GM12878 (cell line): ENCODE measurements at regions not wholly inside any gene's neighbourhood (a gene's known extent, or its start where the extent isn't known, plus 50 kb on each side); places are given as distances from the start of the nearest gene placed in this dataset.

Experiments
- ATAC-seq: fragments of 200-7000 bp; cut with Tn5 transposase; 3 replicates; pipeline ENCODE4 v1.9.1; 2020; ENCODE audit warnings: mild to moderate bottlenecking, moderate library complexity
- BruUV-seq: library from RNA; stranded (reverse); fragments of 400-500 nt; replicated peaks from 2 replicates; lab custom pipeline; 2021; lab: Mats Ljungman, UMichigan
- CTCF ChIA-PET: fragments of 300-600 bp; sonication (Branson Sonifier 250); formaldehyde crosslinking; extraction: SDS; loops from one replicate; lab custom pipeline; 2021; ENCODE audit warnings: inconsistent platforms; lab: Yijun Ruan, JAX
- POLR2A ChIA-PET: fragments of 350-600 bp; formaldehyde crosslinking; extraction: SDS; loops from one replicate; lab custom pipeline; 2021; ENCODE audit warnings: inconsistent platforms; lab: Charles Lee
- RAD21 ChIA-PET: fragments of 300-600 bp; sonication (Branson Sonifier 250); formaldehyde crosslinking; loops from one replicate; lab custom pipeline; 2023; ENCODE audit warnings: antibody characterized with exemption; ENCODE audit not compliant: unreplicated experiment; lab: Charles Lee
- SMC1A ChIA-PET: fragments of 300-600 bp; sonication (Branson Sonifier 250); formaldehyde crosslinking; loops from one replicate; lab custom pipeline; 2023; ENCODE audit not compliant: unreplicated experiment, uncharacterized antibody; lab: Charles Lee
- DNase-seq: peaks from one replicate; pipeline ENCODE4 v3.0.0-alpha.2; 2011; ENCODE audit warnings: low read depth, low spot score
- FAIRE-seq: peaks from 3 replicates; lab custom pipeline; 2011; peaks lifted over from hg19 to GRCh38; lab: Jason Lieb, UNC
- H2AFZ ChIP-seq: 2 replicates; pipeline ENCODE4 v1.6.0; 2011; ENCODE audit warnings: low read depth, low read length, control low read depth; ENCODE audit not compliant: control insufficient read depth
- H3K27ac ChIP-seq: 2 replicates; pipeline ENCODE4 v1.5.1; 2011; ENCODE audit warnings: control low read depth; ENCODE audit not compliant: control insufficient read depth, insufficient read depth
- H3K27me3 ChIP-seq, 2 experiments: replicated peaks in 1 of 2; 2 replicates each; pipeline versions ENCODE4 v1.6.0 to v1.6.1; 2011; ENCODE audit warnings: low read length in 1 of 2; ENCODE audit not compliant: control insufficient read depth in 2 of 2, insufficient read depth in 2 of 2
- H3K36me3 ChIP-seq, 2 experiments: 2 replicates each; pipeline ENCODE4 v1.5.1; 2011; ENCODE audit warnings: low read length in 1 of 2; ENCODE audit not compliant: control insufficient read depth in 2 of 2, insufficient read depth in 2 of 2
- H3K4me1 ChIP-seq: 2 replicates; pipeline ENCODE4 v1.6.1; 2011; ENCODE audit warnings: mild to moderate bottlenecking, low read length, moderate library complexity, mixed read lengths; ENCODE audit not compliant: control insufficient read depth, insufficient read depth
- H3K4me2 ChIP-seq: 2 replicates; pipeline ENCODE4 v1.6.0; 2011; ENCODE audit warnings: control low read depth; ENCODE audit not compliant: control insufficient read depth, insufficient read depth
- H3K4me3 ChIP-seq: fragments of 200-600 bp; sonication (generic); 2 replicates; pipeline ENCODE4 v1.5.1; 2016
- H3K79me2 ChIP-seq: 2 replicates; pipeline ENCODE4 v1.6.0; 2011; ENCODE audit warnings: low read length; ENCODE audit not compliant: control insufficient read depth, insufficient read depth
- H3K9ac ChIP-seq: 2 replicates; pipeline ENCODE4 v1.8.0; 2011; ENCODE audit warnings: low read length, control low read depth, mixed read lengths; ENCODE audit not compliant: control insufficient read depth, insufficient read depth
- H3K9me3 ChIP-seq: replicated peaks from 3 replicates; pipeline ENCODE4 v1.5.1; 2011; ENCODE audit warnings: mild to moderate bottlenecking, low read length; ENCODE audit not compliant: control insufficient read depth, insufficient read depth
- H4K20me1 ChIP-seq: 2 replicates; pipeline ENCODE4 v1.6.0; 2011; ENCODE audit not compliant: control insufficient read depth, insufficient read depth
- ASH2L ChIP-seq: fragments of 300-600, 200-600 bp; sonication (generic); IDR thresholded peaks from 2 replicates; pipeline ENCODE4 v1.6.1; 2017; ENCODE audit warnings: low read depth, mild to moderate bottlenecking, borderline replicate concordance
- CREB1 ChIP-seq: IDR thresholded peaks from 2 replicates; pipeline ENCODE4 v1.6.1; 2012; ENCODE audit warnings: low read depth, mild to moderate bottlenecking, inconsistent platforms
- E4F1 ChIP-seq: fragments of 450-650 bp; IDR thresholded peaks from 2 replicates; pipeline ENCODE4 v1.6.1; 2018; ENCODE audit warnings: borderline replicate concordance, mild to moderate bottlenecking; ENCODE audit not compliant: partially characterized antibody
- KLF5 ChIP-seq: fragments of 450-650 bp; IDR thresholded peaks from 2 replicates; pipeline ENCODE4 v1.6.1; 2014; ENCODE audit warnings: mild to moderate bottlenecking; ENCODE audit not compliant: partially characterized antibody
- POU2F2 ChIP-seq: IDR thresholded peaks from 3 replicates; pipeline ENCODE4 v1.6.1; 2011; ENCODE audit warnings: low read depth, mild to moderate bottlenecking, low read length, borderline replicate concordance
- TCF12 ChIP-seq: IDR thresholded peaks from 2 replicates; pipeline ENCODE4 v1.6.1; 2011; ENCODE audit warnings: low read depth, mild to moderate bottlenecking, low read length
- ZBTB33 ChIP-seq: fragments of 450-650 bp; IDR thresholded peaks from 2 replicates; pipeline ENCODE4 v1.6.1; 2017; ENCODE audit warnings: mild to moderate bottlenecking
- WGBS: methylation state at CpG from one replicate; pipeline ENCODE4 v1.1.6; 2016; ENCODE audit warnings: low lambda C conversion rate; ENCODE audit not compliant: insufficient replicate concordance, insufficient coverage; ENCODE audit errors: missing lambda C conversion rate; 5-methylcytosine and 5-hydroxymethylcytosine counted together
- in situ Hi-C: fragments of 300-500 bp; cut with MboI; formaldehyde crosslinking; loops from 9 replicates; pipeline ENCODE4 v1.14.3; 2018; ENCODE audit warnings: mixed read lengths
- intact Hi-C: fragments of 100-400 bp; cut with micrococcal nuclease; formaldehyde crosslinking; loops from one replicate; pipeline ENCODE4 v1.14.2; 2022; ENCODE audit not compliant: unreplicated experiment

GRCh38 chr3:81197386-81197785 is 564.1 kb downstream of the GBE1 start:
- ATAC-seq (no peak), DNase-seq (no peak), FAIRE-seq (no peak)
- intact Hi-C loops: no loop called here
- CTCF ChIA-PET: interaction anchor here (1.8 kb wide), 1 partner anchor 11 kb away, joined by 5 read pairs; no protein-coding TSS in a partner anchor
- in situ Hi-C loops: no loop called here
- no TSS peak for BruUV-seq
- Histone ChIP-seq H3K9ac (no peak overlapping the region), H3K4me1 (no peaks in the 10 kb centered on the region), H2AFZ (no peak overlapping the region), H4K20me1 (no peaks in the 10 kb centered on the region), H3K4me3 (no peak overlapping the region), H3K4me2 (no peak overlapping the region), H3K27ac (no peak overlapping the region), H3K79me2 (no peaks in the 10 kb centered on the region), H3K27me3 (no peaks in the 10 kb centered on the region), H3K36me3 (no peaks in the 10 kb centered on the region), H3K9me3 (no peaks in the 10 kb centered on the region)
- POLR2A ChIA-PET: no interaction called here
- no peak for TF ChIP-seq CREB1
- TF ChIP-seq ZBTB33: no peak
- TF ChIP-seq ASH2L: no peak
- TF ChIP-seq KLF5: no peak
- TF ChIP-seq E4F1: no peak
- no peak for TF ChIP-seq POU2F2
- no peak for TF ChIP-seq TCF12
- RAD21 ChIA-PET: no interaction called here
- WGBS: 57% methylated on average over 3 of the region's 3 CpGs
- SMC1A ChIA-PET: interaction anchor here (0.9 kb wide), 1 partner anchor 18 kb away, joined by 3 read pairs; no protein-coding TSS in a partner anchor
